ENCODE measurements at regions not wholly inside any gene's neighbourhood (a gene's known extent, or its start where the extent isn't known, plus 50 kb on each side); places are given as distances from the start of the nearest gene placed in this dataset.

- TF ChIP-seq, protein P1, sequence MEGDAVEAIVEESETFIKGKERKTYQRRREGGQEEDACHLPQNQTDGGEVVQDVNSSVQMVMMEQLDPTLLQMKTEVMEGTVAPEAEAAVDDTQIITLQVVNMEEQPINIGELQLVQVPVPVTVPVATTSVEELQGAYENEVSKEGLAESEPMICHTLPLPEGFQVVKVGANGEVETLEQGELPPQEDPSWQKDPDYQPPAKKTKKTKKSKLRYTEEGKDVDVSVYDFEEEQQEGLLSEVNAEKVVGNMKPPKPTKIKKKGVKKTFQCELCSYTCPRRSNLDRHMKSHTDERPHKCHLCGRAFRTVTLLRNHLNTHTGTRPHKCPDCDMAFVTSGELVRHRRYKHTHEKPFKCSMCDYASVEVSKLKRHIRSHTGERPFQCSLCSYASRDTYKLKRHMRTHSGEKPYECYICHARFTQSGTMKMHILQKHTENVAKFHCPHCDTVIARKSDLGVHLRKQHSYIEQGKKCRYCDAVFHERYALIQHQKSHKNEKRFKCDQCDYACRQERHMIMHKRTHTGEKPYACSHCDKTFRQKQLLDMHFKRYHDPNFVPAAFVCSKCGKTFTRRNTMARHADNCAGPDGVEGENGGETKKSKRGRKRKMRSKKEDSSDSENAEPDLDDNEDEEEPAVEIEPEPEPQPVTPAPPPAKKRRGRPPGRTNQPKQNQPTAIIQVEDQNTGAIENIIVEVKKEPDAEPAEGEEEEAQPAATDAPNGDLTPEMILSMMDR (conservative IDR thresholded peaks at IDR 0.05): no peak
- no peak for TF ChIP-seq EZH2 (IDR thresholded peaks at IDR 0.05; ENCODE audit: low read depth)
These were observed 187.0 kb upstream of the LDB2 start for GRCh38 chr4:17085416-17085815.
